GM12874 (cell line): ENCODE measurements at regions not wholly inside any gene's neighbourhood (a gene's known extent, or its start where the extent isn't known, plus 50 kb on each side); places are given as distances from the start of the nearest gene placed in this dataset.

Experiments
- TF ChIP-seq, protein P1 (sequence below): IDR thresholded peaks from 2 replicates; pipeline ENCODE4 v1.5.1; 2011; ENCODE audit warnings: low read depth, mild to moderate bottlenecking, control low read depth, low read length, moderate library complexity; ENCODE audit not compliant: insufficient read depth

DNA sequence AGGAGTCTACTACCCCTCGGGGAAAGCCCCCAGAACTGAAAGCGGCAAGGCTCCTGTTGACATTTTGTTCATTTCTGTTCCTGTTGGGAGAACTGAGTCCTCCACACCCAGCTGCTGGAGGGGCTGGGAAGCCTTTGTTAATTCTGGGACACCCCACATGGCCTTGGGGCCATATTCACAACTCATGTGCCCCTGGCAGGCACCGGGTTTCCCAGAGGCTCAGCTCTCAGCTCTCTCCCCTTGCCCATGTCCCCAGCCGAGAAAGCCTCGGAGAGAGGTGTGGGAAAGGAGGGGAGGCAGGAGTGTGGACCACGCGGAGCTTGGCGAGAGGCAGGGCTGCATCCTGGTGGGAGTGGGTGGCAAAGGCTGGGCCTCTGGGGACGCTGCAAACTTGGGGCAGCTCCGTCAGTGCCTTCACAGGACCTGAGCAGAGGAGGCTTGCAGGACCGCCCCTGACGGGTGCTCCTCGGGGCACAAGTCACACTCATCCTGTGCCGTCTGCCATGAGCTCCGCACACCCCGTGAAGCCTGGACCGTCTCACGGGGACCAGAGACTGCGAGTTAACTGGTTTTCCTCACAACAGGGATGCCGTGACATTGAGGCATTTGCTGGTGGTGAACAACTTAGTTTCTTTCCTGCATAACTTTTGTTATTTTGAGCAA is 140.9 kb downstream of the DNAJB6 start:
- TF ChIP-seq, protein P1, sequence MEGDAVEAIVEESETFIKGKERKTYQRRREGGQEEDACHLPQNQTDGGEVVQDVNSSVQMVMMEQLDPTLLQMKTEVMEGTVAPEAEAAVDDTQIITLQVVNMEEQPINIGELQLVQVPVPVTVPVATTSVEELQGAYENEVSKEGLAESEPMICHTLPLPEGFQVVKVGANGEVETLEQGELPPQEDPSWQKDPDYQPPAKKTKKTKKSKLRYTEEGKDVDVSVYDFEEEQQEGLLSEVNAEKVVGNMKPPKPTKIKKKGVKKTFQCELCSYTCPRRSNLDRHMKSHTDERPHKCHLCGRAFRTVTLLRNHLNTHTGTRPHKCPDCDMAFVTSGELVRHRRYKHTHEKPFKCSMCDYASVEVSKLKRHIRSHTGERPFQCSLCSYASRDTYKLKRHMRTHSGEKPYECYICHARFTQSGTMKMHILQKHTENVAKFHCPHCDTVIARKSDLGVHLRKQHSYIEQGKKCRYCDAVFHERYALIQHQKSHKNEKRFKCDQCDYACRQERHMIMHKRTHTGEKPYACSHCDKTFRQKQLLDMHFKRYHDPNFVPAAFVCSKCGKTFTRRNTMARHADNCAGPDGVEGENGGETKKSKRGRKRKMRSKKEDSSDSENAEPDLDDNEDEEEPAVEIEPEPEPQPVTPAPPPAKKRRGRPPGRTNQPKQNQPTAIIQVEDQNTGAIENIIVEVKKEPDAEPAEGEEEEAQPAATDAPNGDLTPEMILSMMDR: no peak

DNA sequence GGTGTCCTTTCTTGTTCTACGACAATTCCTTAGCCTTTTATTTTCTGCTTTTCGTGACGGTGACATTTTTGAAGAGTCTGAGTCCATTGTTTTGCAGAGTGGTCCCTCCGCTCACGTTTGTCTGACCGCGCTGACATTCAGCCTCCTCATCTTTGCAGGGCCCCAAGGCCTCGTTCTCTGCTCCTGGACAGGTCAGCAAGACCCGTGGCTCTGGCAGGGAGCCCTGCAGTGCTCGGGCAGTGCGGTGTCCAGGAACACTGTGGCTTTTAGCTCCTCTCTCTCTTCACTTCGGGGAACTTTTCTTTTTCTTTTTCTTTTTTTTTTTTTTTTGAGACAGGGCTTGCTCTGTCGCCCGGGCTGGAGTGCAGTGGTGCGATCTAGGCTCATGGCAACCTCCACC is 142.5 kb downstream of the DNAJB6 start:
- TF ChIP-seq, protein P1: no peak

DNA sequence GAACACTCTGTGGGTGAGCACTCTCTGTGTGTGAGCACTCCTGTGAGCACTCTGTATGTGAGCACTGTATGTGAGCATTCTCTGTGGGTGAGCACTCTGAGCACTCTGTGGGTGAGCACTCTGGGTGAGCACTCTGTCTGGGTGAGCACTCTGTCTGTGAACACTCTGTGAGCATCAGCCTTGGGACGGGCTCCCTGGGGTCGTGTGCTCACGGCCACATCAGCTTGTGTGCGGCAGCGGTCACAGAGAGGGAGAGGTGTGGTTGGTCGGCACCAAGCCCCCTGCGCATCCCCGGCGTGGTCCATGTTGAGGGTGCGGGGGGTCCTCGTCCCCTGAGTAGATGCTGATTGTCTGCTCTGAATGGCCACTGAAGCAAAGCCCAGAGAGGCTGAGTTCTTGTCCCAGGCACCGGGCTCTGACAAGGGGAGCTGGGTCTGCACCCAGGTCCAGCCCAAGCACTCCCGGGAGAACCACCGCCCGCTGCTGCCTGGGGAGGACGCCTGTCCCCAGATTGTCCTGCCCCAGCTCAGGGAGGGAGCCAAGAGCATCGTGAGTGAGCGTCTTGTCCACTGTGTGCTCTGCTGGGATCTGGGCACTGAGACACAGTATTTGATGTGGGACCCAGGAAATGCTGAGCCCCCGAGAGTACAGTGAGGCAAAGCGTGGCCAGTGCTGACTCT is 143.7 kb downstream of the DNAJB6 start:
- TF ChIP-seq, protein P1: no peak

DNA sequence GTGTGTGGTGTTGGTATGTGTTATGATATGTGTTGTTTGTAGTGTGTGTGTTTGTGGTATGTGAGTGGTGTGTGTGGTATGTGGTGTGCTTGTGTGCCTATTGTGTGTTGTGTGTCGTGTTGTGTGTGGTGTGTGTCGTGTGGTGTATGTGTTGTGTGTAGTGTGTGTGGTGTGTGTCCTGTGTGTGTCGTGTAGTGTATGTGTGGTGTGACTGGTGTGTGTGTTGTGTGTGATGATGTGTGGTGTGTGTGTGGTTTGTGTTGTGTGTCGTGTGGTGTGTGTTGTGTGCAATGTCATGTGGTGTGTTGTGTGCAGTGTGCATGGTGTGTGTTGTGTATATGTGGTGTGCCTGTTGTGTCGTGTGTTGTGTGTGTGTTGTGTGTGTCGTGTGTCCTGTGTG is 144.6 kb downstream of the DNAJB6 start:
- TF ChIP-seq, protein P1: no peak

DNA sequence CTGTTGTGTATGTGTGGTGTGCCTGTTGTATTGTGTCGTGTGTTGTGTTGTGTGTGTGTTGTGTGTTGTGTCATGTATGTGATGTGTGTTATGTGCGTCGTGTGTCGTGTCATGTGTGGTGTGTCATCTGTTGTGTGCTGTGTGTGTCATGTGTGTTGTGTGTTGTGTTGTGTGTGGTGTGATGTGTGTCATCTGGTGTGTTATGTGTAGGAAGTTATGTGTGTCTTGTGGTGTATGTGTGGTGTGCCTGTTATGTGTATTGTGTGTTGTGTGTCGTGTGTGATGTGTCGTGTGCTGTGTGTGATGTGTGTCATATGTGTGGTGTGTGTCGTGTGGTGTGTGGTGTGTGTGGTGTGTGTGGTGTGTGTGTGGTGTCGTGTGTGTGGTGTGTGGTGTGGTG is 145.2 kb downstream of the DNAJB6 start:
- TF ChIP-seq, protein P1: no peak

DNA sequence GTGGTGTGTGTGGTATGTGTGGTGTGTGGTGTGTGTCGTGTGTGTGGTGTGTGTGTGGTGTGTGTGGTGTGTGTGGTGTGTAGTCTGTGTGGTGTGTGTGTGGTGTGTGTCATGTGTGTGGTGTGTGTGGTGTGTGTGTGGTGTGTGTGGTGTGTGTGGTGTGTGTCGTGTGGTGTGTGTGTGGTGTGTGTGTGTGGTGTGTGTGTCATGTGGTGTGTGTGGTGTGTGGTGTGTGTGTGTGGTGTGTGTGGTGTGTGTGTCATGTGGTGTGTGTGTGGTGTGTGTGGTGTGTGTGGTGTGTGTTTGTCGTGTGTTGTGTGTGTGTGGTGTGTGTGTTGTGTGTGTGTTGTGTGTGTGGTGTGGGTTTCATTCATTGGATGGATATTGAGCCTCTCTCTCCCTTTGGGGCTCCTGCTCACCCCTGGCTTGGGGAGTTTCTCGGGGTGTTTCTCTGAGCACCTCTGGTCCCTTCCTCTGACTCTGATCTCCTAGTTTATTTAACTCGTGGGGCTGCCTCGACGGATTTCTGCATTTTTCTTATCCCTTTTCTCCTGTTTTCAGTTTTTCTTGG is 145.8 kb downstream of the DNAJB6 start:
- TF ChIP-seq, protein P1: no peak

DNA sequence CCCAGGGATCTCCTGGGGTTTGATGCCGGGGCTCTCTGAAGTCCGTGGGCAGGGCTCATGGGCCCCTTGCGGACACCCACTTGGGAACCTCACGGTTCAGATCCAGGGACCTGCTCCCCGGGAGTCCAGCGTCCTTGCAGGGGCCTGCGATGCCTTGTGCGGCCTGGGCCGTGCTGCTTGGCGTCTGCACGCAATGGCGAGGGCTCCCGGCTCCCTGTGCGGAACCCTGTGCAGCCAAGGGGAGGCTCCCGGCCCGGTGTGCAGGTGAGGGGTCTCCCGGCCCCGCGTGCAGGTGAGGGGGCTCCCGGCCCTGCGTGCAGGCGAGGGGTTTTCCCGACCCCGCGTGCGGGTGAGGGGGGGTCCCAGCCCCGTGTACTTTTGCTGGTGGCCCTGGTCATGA is 146.7 kb downstream of the DNAJB6 start:
- TF ChIP-seq, protein P1: no peak
